Fibroblast of the conjunctiva (primary cell): ENCODE measurements at regions not wholly inside any gene's neighbourhood (a gene's known extent, or its start where the extent isn't known, plus 50 kb on each side); places are given as distances from the start of the nearest gene placed in this dataset.
A peak's percentile ranks its signal among the peaks of the same experiment; 100 is the strongest.

Source experiments
- DNase-seq: peaks from one replicate; pipeline ENCODE4 v3.0.0-alpha.2; 2010; ENCODE audit warnings: low read depth

DNA sequence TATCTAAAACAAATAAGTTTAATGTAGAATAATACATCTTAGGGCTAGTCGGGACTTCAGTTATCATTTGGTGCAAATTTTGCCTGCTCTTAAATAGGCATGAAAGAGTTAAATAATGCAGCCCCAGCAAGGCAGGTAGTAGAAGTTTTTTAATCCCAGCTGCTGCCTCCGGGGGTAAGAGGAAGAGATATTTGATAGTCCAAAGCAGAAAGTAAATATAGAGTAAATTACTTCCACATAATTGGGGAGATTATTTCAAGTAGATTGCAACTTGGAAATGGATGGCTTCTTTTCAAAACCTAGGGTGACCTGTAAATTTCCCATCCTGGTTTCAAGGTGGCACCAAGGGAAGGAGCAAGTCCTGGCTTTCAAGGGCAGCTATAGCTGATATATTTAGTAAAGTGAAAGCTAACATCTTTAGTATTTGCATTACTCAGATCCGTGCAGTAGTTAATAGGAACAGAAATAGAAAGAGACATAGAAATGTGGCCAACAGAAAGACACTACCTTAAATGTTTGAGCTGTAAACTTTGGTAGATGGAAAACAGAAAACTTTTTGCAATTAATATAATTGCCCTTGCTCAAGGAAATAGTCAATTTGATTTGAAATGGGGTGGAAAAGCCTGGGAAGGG lies 109.1 kb downstream of the LMO4 start:
- DNase-seq = no peak

DNA sequence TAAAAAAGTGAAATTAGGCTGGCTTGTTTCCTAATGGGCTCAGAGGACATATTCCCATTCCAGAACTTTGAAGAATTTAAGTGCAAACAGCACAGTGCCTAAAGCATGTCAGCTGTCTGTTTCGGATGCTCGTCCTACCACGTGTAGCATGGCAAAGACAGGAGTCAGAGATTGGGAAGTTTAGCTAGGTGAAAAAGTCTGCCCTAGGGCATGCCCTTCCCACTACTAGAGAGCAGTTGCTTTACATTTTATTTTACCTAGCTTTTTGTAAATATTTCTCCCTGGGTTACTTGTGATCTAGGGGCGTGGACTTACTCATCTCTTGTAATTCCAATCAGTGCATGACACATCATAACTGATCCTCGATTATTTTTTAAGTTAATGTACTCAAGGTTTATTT lies 111.1 kb downstream of the LMO4 start:
- DNase-seq = no peak

DNA sequence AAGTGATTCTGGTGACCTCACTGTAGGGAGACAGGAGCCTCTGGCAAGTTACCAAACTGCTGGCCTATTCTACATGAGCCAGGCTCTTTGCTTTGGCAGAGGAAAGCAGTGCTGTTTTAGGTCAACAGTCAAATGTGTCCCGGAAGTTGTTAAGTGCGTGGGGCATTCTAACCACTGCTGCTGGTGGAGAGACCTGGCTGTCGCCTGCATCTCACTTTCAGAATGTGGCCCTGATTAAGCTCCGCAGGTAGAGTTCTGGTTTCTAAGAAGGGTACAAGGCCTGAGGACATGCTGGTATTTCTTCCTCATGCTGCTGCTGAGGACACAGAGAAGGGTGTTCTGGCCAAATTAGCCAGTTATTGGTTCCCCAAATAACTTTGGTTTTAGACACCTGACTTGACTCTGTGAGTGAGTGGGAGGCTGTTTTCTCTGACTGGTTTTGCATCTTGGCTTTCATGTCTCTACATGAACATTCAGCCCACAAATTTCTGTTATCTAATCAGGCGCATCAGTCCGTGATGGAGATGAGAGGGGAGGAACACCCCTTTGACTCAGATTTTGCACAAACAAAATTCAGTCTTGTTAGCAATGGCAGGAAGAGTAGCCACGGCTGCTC lies 120.8 kb downstream of the LMO4 start:
- DNase-seq = no peak

DNA sequence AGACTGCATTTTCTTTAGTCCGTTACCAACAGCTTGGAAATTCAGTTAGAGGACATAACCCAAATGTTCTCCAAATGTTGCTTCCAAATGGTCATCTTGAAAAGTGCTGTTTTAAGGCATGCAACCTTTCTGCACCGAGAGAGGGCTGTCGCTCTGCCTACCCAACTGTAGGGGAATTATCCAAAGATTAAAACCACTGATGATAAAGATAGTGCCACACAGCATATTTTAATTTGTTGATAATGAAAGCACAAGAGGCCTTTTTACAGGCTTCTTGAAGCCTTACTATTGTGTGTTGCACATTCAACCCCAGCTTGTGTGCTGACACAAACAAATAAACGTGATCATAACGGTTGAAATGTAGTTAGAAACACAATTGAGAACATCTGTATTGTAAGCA lies 121.5 kb downstream of the LMO4 start:
- DNase-seq = no peak

DNA sequence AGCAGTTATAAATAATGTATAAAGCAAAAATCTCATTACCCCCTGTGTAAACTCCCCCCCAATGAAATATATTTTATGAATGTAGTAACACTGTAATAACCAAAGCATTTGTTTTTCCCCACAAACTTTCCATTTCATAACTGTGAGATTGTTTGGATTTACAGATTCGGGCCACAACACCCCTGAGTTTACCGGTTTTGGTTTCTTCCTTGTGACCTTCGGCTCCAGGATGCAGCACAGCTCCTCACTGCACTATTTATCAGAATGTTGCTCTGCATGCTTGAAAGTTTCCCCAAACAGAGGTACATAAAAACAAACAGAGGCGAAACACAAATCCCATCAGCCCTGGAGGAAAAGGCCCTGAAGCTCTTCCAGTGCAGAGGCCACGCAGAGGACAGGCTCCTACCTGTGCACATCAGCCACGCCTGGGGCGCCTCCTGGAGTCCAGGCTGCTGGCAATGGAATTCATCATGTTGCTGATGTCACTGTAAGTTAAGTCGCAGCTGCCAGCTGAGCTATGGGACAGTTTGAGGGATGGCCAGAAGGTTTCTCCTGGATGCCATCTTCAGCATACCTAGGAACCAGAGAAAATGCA lies 122.0 kb downstream of the LMO4 start:
- DNase-seq = no peak

DNA sequence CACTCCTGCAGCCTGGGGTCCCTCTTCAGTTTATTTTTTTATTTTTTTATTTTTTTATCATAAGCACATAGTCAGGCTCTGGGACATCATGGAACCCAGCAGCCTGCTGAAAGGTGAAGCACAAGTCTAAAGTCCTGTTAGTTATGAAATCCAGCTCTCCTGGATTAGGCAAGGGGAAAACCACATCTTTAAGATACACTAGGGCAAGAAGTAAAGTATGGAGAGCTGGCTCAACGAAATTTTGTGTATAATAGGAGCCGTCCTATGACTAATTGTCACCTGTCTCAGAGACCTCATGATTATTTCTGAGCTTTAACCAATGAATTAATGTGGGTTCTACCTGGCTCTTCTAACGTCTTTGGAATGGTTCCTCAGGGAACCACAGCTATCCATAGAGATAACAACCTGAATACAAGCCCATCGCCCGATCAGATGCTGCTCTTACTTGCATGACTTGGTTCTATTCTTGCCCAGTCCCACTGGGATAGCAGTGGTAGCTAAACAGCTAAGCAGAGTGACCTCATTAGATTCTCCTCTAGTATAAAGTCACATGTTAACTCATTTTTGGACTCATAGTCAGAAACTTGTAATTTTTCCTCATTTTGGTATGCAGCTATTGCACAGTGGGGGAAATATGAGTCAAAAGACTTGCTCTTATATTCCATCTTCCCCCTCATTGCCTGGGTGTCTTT lies 122.7 kb downstream of the LMO4 start:
- DNase-seq = peak; percentile 16

DNA sequence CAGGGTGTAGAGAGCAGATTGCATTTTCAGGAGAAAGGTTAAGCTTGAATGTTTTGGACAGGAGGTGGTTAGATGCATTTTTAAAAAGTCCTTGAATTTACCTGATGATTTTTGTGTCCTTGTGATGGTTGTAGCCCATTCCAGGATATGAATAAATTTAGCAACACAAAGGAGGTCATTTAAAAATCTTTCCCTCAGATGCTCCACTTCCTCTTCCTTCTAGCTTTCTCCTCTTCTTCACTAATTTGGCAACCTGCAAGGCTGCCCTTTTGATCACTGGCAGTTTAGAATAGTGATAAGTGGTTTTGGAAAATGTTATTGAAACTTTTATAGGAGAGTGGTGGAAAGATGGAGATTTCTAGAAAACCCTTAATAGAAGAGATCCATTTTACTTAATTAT lies 124.0 kb downstream of the LMO4 start:
- no peak for DNase-seq

DNA sequence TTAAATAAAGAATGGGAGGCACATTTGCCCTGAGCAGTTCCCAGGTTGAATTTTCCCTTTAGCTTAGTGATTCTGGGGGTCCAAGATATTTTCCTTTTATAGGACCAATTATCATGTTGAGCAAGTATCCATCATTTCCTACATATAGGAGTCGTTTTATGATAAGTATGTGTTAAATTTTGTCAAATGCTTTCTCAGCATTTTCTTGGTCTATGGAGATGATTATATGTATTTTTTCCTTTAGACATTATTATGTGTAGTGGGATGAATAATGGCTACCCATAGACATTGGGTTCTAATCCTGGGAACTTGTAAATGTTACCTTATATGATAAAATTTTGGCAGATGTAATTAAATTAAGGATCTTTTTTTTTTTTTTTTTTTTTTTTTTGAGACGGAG lies 128.7 kb downstream of the LMO4 start:
- DNase-seq = no peak

DNA sequence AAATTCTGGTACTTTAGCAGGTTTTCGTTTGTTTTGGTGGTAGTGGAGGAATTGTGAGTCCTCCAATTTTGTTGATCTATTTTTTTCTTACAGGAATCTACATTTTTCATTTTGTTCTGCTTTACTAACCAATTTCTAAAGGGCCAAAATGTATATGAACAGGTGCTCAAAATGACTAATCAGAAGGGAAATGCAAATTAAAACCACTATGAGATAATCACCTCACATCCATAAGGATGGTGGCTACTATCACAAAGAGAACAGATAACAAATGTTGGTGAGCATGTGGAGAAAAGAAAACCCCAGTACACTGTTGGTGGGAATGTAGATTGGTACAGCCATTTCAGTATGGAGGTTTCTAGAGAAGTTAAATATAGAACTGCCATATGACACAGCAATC lies 134.2 kb downstream of the LMO4 start:
- DNase-seq = no peak

DNA sequence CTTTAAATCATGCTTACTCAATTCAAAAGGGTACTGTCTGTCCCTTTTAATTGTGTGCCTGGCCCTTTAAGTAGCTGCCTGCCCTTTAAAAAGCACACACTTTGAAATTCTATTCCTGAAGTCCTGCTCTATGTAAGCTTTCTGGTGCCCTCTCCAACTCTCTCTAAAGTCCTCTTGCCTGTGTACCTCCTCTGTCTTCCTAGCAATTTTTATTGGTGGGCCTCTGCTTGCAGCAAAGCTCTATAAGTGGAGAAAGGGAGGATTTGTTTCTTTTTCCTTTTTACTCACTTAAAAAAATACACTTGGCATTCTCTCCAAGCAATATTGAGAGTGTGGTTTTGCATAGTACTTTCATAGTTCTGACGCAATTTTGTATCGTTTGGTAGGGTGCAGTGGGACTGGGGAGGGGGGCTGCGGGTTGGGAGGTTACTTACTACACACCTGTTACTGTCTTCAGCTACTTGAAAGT lies 135.4 kb downstream of the LMO4 start:
- DNase-seq = no peak

DNA sequence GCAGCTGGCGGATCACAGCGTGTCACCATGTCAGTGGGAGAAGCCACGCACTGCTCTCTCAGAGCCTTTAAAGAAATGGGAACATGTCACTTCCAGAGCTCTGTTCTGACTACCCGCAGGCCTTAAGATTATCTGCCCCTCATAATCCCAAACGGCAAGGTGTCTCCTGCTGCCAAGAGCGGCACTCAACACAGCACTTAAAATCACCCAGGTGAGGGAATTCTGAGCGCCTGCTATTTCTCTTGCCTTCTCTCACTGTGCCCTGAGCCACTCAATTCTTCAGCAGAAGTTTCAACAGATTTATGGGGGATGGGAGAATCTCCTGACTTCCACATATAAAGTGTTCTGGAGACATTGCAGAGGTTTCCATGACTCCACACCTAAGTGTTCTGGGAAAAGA lies 137.9 kb downstream of the LMO4 start:
- no peak for DNase-seq

DNA sequence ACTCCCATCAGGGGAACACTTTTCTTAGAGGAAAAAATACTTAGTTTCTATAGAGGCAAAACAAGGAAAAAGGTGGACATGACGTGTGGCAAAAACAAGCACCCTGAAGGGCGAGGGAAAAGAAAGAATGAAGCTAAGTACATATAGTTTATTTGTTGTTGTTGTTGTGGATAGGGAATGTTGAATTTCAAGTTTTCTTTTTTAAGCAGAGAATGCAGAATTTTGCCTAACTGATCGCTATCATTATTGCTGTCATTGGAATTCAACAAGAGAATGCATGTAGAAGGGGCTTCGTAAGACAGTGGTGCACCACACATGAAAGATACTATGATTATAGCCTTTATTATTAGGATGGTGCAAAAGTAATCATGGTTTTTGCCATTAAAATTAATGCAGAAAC lies 144.0 kb downstream of the LMO4 start:
- no peak for DNase-seq

DNA sequence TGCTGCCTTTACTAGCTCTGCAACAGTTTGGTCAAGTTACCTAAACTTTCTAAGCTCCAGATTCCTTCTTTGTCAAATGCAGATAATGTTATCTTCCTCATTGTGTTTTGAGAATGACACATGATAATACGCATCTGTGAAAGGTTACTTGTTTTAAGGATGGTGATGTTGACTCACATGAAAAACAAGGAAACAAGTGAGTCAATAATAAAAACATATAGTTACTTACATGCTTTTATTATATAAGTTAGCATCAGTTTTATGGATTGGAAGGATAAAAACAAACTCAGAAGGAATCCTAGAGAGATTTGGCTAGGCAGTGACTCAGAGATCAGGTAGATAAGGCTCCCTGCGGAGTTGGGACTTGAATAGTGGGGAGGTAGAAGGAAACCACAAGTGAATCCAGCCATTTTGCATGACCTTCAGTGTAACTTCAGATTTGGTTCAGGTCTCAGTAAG lies 144.6 kb downstream of the LMO4 start:
- no peak for DNase-seq

DNA sequence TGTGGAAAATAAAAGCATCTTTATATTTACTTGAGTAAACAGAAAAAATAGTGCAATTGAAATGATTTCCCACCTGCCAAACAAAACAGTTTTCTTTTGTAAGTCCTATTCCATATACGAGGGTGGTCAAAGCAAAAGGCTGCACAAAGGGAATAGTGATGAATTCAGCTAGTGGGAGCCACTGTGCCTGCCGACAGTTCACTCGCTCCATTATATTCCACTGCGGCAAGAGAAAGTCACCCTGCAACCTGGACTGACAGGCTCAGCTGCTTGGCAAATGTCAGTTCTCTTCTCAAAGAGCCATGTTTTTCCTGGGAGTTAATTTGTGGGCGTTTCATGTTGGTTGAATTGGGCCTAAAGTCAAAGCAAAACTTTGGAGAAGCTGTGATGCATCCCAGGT lies 145.4 kb downstream of the LMO4 start:
- DNase-seq = no peak

DNA sequence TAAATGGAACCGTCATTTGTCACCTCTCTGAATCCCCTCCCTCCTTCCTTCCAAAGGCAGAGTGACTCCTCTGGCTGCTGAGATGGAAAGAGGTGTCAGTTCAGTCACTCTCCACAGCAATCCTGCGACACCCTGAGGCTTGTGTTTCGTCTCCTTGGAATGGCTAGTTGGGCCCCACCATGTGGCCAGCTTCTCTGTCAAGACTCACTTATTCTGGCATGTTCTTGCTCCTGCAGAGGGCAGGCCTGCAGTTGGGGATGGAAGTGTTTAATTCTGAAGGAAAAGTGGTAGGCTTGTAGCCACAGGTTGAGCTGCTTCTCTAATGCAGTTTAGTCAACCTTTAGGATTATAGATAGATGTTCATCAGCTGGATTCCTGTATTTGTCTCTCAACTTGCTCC lies 149.6 kb downstream of the LMO4 start:
- DNase-seq = no peak

DNA sequence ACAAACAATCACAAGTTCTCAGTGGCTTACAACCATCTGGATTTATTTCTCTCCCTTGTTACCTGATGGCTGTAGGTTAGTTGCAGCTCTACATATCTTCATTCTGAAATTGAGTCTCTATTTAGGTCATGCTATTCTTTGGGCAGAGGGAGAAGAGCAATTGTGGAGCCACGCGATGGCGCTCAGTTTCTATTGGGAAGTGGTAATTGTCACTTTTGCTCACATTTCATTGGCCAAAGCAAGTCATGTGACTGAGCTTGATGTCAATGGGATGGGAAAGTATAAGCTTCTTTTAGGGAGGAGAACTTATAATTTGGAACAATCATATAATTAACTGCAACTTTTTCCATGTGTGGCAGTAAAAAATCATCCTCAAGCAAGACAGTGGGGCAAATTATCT lies 166.5 kb downstream of the LMO4 start:
- DNase-seq = no peak

DNA sequence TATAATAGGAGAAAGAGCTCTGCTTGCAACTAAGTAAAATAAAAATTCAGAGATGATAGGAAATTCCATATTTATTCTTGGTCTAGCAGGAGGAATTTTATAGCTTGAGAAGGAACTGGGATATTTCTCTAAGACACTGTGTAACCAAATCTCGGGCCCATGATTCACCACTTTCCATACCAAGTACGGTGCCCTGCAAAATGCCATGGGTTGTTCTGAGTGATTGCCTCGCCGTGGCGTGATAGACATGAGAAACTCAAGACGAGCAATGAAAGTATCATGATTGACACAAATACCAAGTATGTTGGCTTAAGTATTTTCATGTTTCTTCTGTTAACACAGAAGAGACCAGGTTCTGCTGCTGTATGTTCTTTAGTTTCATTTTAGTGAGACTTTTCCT lies 167.2 kb downstream of the LMO4 start:
- DNase-seq = no peak

DNA sequence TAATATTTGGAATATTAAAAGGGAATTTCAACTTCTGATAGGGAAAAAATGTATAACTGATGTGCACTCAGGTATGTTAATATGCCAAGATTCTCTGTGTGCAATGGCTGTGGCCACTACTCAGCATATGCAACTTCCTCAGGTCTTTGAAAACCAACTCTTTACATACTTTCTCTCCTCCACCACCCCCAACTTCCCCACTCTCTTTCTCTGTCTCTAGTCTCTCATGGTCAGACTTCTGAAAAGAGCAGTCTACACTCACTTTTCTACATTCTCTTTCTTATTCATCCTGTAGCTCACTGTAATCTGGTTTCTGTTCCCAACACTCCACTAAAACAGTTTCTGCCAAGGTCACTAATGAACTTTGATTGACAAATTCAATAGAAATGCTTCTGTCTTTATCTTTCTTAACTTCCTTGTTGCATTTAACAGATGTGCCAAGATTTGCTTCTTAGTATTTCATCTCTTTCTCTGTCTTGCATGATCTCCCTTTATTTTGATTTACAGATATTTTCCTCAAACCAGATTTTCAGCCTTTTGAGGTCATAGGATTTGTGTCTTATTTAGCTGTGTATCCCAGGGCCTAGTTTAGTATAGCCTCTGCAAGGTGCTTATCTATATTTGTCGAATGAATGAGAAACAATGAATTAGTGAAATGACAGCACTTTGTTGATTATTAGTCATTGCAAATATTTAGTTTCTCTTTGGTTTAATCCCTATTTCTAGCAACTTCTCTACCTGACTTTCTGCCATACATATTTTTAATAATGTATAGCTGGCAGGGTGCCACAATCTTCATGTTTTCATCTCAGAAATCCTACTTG lies 168.9 kb downstream of the LMO4 start:
- DNase-seq = no peak

DNA sequence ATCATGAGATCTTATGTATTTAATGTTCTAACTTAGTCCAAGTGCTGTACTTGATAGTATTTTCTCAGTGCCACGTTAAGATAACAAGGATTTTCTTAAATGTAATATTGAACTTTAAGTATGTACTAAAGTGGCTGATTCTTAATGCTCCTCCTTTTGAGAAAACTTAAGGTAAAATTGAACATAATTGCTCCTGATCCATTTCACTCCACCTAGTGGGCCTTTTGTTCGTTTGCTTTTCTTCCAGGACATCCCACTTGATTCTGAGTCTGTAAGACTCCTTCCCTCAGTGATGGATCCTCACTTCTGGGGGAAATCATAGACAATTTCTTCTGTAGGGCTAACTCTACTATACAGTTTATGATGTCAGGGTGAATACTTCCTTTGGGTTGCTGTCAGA lies 173.1 kb downstream of the LMO4 start:
- DNase-seq = no peak

DNA sequence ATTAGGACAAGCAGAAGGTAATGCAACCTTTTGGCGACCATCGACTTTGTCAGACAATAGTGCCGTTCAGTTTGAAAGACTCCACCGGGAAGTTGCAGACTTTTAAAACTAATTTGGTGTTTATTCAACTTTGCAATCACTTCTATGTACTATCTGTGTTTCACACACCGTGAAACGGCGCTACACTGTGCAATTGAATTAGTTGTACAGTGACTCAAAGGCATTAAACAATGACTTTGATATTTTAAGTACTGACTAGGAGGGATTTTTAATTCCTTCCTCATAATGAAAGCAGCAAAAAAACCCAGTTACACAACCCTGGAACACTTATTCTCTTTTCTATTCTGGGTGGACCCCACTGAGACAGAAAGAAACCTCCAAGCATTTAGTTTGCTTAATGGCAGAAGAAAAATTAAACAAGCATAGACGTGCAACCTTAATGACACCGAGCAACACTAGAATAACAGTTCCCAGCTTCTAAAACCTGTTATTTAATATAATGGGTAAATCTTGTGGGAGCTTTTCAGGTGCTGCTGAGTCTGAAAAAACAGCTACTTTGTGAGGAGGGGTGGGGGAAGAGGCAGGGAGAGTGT lies 176.8 kb downstream of the LMO4 start:
- DNase-seq = no peak

DNA sequence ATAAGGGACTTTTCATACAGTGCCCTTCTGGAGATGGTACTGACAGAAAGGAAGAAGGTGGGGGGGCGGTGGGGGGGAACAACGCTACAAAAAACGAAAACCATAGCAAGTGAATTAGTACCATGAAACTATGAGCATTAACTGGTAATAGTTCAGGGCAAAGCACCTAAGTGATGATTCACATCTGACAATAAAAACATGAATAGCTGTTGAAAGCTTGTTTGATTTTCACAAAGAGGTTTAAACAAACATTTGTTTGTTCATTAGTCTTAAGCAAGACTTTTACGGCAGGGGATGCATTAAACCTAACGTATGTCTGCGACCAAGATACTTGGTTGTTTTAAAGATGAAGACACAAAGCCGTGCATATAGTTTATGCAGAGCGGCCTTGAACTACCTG lies 177.5 kb downstream of the LMO4 start:
- no peak for DNase-seq

DNA sequence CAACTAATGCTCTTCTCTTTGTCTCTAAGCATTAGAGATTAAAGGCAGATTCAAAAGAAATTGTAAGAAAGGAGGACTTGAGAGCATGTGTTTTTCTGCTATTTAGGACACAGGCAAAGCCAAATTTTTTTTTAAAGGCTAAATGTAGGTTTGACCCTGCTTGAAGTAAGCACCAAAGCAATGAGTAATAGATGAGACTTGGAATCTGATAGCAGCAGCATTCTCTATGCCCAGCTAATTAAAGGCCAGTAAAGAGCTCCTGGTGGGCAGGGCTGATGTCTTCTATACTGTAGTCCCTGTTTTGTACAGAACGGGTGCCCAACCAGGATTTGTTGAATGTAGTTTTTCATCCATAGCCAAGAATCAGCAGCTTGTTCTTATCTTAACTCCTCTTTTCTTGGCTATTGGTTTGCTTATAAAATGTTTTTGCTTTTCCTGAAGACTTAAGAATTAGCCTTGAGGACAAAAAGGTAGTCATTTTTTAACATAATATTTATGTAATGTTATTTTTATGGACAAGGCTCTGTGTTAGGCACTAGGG lies 179.6 kb downstream of the LMO4 start:
- no peak for DNase-seq
